K562 (cell line): ENCODE measurements at regions not wholly inside any gene's neighbourhood (a gene's known extent, or its start where the extent isn't known, plus 50 kb on each side); places are given as distances from the start of the nearest gene placed in this dataset.
A peak's percentile ranks its signal among the peaks of the same experiment; 100 is the strongest.

Experiments used
- ATAC-seq: fragments of 200-7000 bp; cut with Tn5 transposase; 3 replicates; pipeline ENCODE4 v1.9.1; 2020; ENCODE audit warnings: moderate library complexity
- BruUV-seq: library from RNA; stranded (reverse); fragments of 400-500 nt; replicated peaks from 2 replicates; lab custom pipeline; 2021; lab: Mats Ljungman, UMichigan
- CTCF ChIA-PET: fragments of 300-600 bp; formaldehyde crosslinking; extraction: SDS; loops from one replicate; lab custom pipeline; 2021; ENCODE audit warnings: low intra/inter-chr PET ratio; lab: Yijun Ruan, JAX
- POLR2A ChIA-PET: fragments of 300-600, 350-650 bp; sonication (Branson Sonifier 250); formaldehyde crosslinking; extraction: SDS; loops from one replicate; lab custom pipeline; 2021; ENCODE audit warnings: antibody characterized with exemption, inconsistent platforms; lab: Yijun Ruan, JAX
- DNase-seq, 4 experiments: peaks; one replicate each; pipeline versions ENCODE4 v3.0.0 to v3.0.0-alpha.2; 2011 to 2018; ENCODE audit warnings: low spot score in 3 of 4, mixed read lengths in 3 of 4; ENCODE audit errors: extremely low read depth in 1 of 4
- FAIRE-seq: peaks from 2 replicates; lab custom pipeline; 2011; peaks lifted over from hg19 to GRCh38; lab: Jason Lieb, UNC
- H2AFZ ChIP-seq: 2 replicates; pipeline ENCODE4 v1.6.0; 2011; ENCODE audit warnings: low read depth, low read length, control low read depth, inconsistent platforms
- H3K27ac ChIP-seq: fragments of 200-600 bp; 3 replicates; pipeline ENCODE4 v1.8.0; 2011; ENCODE audit warnings: low read depth, mild to moderate bottlenecking, control low read depth, inconsistent platforms, low read length, moderate library complexity, mixed read lengths; ENCODE audit errors: extremely low read depth
- H3K27me3 ChIP-seq, 2 experiments: fragments of 300-600 bp in 1 of 2; 2 replicates in 1 of 2; 3 replicates in 1 of 2; pipeline versions ENCODE4 v1.6.0 to v1.8.0; 2011; ENCODE audit warnings: inconsistent platforms in 2 of 2, low read length in 2 of 2, mild to moderate bottlenecking in 1 of 2, mixed read lengths in 1 of 2, moderate library complexity in 1 of 2; ENCODE audit not compliant: control insufficient read depth in 2 of 2, insufficient read depth in 2 of 2
- H3K36me3 ChIP-seq: fragments of 300-600 bp; 3 replicates; pipeline ENCODE4 v1.8.0; 2011; ENCODE audit warnings: mild to moderate bottlenecking, low read length, inconsistent platforms; ENCODE audit not compliant: control insufficient read depth, insufficient read depth
- H3K4me1 ChIP-seq, 2 experiments: fragments of 200-600 bp in 1 of 2; replicated peaks in 1 of 2; 2 replicates in 1 of 2; 3 replicates in 1 of 2; pipeline versions ENCODE4 v1.5.1 to v1.8.0; 2011; ENCODE audit warnings: inconsistent platforms in 2 of 2, low read length in 2 of 2, mild to moderate bottlenecking in 1 of 2, mixed read lengths in 1 of 2, moderate library complexity in 1 of 2; ENCODE audit not compliant: control insufficient read depth in 2 of 2, insufficient read depth in 2 of 2
- H3K4me2 ChIP-seq: 2 replicates; pipeline ENCODE4 v1.6.1; 2011; ENCODE audit warnings: low read length, control low read depth, inconsistent platforms, mixed read lengths; ENCODE audit not compliant: insufficient read depth
- H3K4me3 ChIP-seq: fragments of 200-600 bp; sonication (generic), shearing (Covaris generic); 2 replicates; pipeline ENCODE4 v1.5.1; 2016; ENCODE audit warnings: control low read depth, inconsistent platforms
- H3K79me2 ChIP-seq: fragments of 200-600 bp; 3 replicates; pipeline ENCODE4 v1.8.0; 2011; ENCODE audit warnings: low read length, inconsistent platforms; ENCODE audit not compliant: control insufficient read depth, insufficient read depth
- H3K9ac ChIP-seq, 2 experiments: 2 replicates each; pipeline versions ENCODE4 v1.6.0 to v1.6.1; 2011; ENCODE audit warnings: low read depth in 2 of 2, low read length in 2 of 2, control low read depth in 1 of 2, inconsistent platforms in 1 of 2, mild to moderate bottlenecking in 1 of 2, mixed read lengths in 1 of 2; ENCODE audit not compliant: insufficient read depth in 1 of 2
- H3K9me1 ChIP-seq: one replicate; pipeline ENCODE4 v1.6.0; 2011; ENCODE audit warnings: inconsistent platforms, mild to moderate bottlenecking, low read length, moderate library complexity; ENCODE audit not compliant: control insufficient read depth, insufficient read depth
- H3K9me3 ChIP-seq: replicated peaks from 2 replicates; pipeline ENCODE4 v1.5.1; 2011; ENCODE audit warnings: low read depth, low read length, inconsistent platforms; ENCODE audit not compliant: control insufficient read depth, insufficient read depth
- H4K20me1 ChIP-seq: replicated peaks from 2 replicates; pipeline ENCODE4 v1.6.1; 2011; ENCODE audit warnings: low read length, inconsistent platforms, mixed read lengths; ENCODE audit not compliant: control insufficient read depth, insufficient read depth
- ARHGAP35 ChIP-seq: fragments of 450-650 bp; IDR thresholded peaks from 2 replicates; pipeline ENCODE4 v1.6.1; 2018; ENCODE audit not compliant: partially characterized antibody
- ASH1L ChIP-seq: fragments of 450-650 bp; IDR thresholded peaks from 2 replicates; pipeline ENCODE4 v1.6.1; 2018; ENCODE audit warnings: borderline replicate concordance, mild to moderate bottlenecking, low read depth; ENCODE audit not compliant: partially characterized antibody
- DACH1 ChIP-seq: fragments of 450-650 bp; IDR thresholded peaks from 2 replicates; pipeline ENCODE4 v1.6.1; 2018; ENCODE audit not compliant: partially characterized antibody
- ILF3 ChIP-seq: fragments of 450-650 bp; IDR thresholded peaks from 2 replicates; pipeline ENCODE4 v1.6.1; 2018; ENCODE audit warnings: antibody characterized with exemption, mild to moderate bottlenecking, moderate library complexity, borderline replicate concordance
- MCM7 ChIP-seq, 2 experiments: fragments of 450-650 bp; IDR thresholded peaks; 2 replicates each; pipeline ENCODE4 v1.6.1; 2016 to 2018
- TCFL5 ChIP-seq: fragments of 250-450 bp; sonication (Bioruptor Pico); conservative IDR thresholded peaks from 2 replicates; pipeline ENCODE4 v1.6.1; 2021; ENCODE audit warnings: mild to moderate bottlenecking, moderate library complexity, matching md5 sums
- ZNF583 ChIP-seq: fragments of 250-450 bp; sonication (Bioruptor Pico); IDR thresholded peaks from 2 replicates; pipeline ENCODE4 v1.4.0; 2020
- WGBS: fragments of 100-300 bp; shearing (Covaris generic); methylation state at CpG from one replicate; pipeline ENCODE4 v1.1.6; 2016; ENCODE audit warnings: low coverage, mixed read lengths; ENCODE audit not compliant: insufficient coverage; ENCODE audit errors: missing lambda C conversion rate; 5-methylcytosine and 5-hydroxymethylcytosine counted together
- in situ Hi-C: fragments of 300-500 bp; cut with MboI; formaldehyde crosslinking; loops from 4 replicates; pipeline ENCODE4 v1.15.0; 2018; ENCODE audit warnings: inconsistent platforms, mixed read lengths
- intact Hi-C: fragments of 100-400 bp; cut with micrococcal nuclease; formaldehyde crosslinking; loops from 2 replicates; pipeline ENCODE4 v1.14.2; 2022
- TF ChIP-seq, protein P1 (sequence below), 3 experiments: IDR thresholded peaks in 2 of 3; conservative IDR thresholded peaks in 1 of 3; 2 replicates each; pipeline ENCODE4 v1.5.1; 2011 to 2012; ENCODE audit warnings: low read length in 3 of 3, mild to moderate bottlenecking in 3 of 3, control low read depth in 2 of 3, improper control_type of control experiment in 1 of 3, inconsistent platforms in 1 of 3, low read depth in 1 of 3, mixed read lengths in 1 of 3, moderate library complexity in 1 of 3; ENCODE audit not compliant: insufficient read depth in 2 of 3
- TF ChIP-seq, protein P2 (sequence below): fragments of 450-650 bp; IDR thresholded peaks from 2 replicates; pipeline ENCODE4 v1.6.1; 2017; ENCODE audit warnings: antibody characterized with exemption

DNA sequence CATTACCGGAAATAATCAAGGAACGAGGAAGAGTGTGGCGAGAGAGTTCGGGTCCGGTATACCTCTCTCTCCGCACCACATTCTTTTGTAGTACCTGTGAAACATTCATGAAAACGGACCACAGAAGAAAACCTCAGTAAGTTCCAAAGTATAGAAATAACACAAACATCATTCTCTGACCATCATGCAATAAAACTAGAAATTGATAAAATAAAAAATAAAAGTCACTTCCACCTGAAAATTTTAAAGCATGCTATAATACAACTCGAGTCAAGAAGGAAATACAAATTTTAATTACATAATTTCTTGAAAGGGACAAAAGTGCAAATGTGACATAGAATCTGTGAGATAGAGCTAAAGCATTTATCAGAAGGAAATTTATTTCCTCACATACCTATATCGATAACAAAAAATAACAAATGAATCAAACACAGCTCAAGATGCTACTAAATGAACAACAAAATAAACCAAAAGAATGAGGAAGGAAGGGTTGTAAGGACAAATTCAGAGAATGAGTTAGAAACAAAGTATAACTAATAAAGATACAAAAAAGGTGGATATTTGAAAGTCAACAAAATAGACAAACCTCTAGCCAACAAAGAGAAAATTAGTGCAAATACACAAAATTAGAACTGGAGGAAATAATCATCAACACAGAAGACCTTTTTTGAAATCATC lies 84.2 kb downstream of the TRIM27 start (continued):
- TF ChIP-seq ASH1L (peak; percentile 16), DACH1 (no peak)

DNA sequence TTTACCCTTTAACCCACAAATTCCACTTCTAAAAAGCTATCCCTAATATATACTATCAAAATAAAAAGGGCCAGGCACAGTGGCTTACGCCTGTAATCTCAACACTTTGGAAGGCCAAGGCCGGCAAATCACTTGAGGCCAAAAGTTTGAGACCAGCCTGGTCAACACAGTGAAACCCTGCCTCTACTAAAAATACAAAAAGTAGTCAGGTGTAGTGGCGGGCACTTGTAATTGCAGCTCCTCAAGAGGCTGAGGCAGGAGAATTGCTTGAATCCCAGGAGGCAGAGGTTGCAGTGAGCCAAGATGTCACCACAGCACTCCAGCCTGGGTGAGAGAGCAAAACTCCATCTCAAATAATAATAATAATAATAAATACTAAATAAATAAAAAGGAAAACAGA lies 82.5 kb downstream of the TRIM27 start:
- Histone ChIP-seq H3K9me1 (no peaks in the 10 kb centered on the region), H3K27me3 (no peaks in the 10 kb centered on the region), H3K36me3 (peaks cover 3% of the 10 kb centered on the region; the same call in 1 of the 3 replicates), H3K79me2 (no peaks in the 10 kb centered on the region), H2AFZ (no peak overlapping the region), H3K27ac (no peak overlapping the region), H4K20me1 (no peaks in the 10 kb centered on the region), H3K9ac (no peak overlapping the region), H3K4me3 (no peak overlapping the region), H3K4me1 (peaks cover 0 to 5% of the 10 kb centered on the region in 2 experiments; a peak in 2 of 5 replicates), H3K4me2 (no peak overlapping the region), H3K9me3 (no peaks in the 10 kb centered on the region)
- CTCF ChIA-PET = no interaction called here
- BruUV-seq = no TSS peak
- 46% methylated on average over 3 of the region's 3 CpGs for WGBS
- POLR2A ChIA-PET = interaction anchor here (1.5 kb wide), 2 partner anchors 25 to 82 kb away, joined by 5 read pairs; partner anchors contain the start of gene TRIM27
- TF ChIP-seq MCM7 (IDR thresholded peaks at IDR 0.05) = no peak
- no peak for TF ChIP-seq ILF3
- no peak for TF ChIP-seq ZNF583 (CRISPR knock-in tag)
- TF ChIP-seq, protein P1, sequence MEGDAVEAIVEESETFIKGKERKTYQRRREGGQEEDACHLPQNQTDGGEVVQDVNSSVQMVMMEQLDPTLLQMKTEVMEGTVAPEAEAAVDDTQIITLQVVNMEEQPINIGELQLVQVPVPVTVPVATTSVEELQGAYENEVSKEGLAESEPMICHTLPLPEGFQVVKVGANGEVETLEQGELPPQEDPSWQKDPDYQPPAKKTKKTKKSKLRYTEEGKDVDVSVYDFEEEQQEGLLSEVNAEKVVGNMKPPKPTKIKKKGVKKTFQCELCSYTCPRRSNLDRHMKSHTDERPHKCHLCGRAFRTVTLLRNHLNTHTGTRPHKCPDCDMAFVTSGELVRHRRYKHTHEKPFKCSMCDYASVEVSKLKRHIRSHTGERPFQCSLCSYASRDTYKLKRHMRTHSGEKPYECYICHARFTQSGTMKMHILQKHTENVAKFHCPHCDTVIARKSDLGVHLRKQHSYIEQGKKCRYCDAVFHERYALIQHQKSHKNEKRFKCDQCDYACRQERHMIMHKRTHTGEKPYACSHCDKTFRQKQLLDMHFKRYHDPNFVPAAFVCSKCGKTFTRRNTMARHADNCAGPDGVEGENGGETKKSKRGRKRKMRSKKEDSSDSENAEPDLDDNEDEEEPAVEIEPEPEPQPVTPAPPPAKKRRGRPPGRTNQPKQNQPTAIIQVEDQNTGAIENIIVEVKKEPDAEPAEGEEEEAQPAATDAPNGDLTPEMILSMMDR (IDR thresholded peaks at IDR 0.05 in 2 of 3, conservative IDR thresholded peaks at IDR 0.05 in 1 of 3; ENCODE audit: insufficient read depth in 2 of 3, low read depth in 1 of 3, low read length in 3 of 3) = peak; percentile 12 to 43 (median 17); a peak in 3 of 6 replicates
- TF ChIP-seq TCFL5 (CRISPR knock-in tag) = no peak
- TF ChIP-seq, protein P2, sequence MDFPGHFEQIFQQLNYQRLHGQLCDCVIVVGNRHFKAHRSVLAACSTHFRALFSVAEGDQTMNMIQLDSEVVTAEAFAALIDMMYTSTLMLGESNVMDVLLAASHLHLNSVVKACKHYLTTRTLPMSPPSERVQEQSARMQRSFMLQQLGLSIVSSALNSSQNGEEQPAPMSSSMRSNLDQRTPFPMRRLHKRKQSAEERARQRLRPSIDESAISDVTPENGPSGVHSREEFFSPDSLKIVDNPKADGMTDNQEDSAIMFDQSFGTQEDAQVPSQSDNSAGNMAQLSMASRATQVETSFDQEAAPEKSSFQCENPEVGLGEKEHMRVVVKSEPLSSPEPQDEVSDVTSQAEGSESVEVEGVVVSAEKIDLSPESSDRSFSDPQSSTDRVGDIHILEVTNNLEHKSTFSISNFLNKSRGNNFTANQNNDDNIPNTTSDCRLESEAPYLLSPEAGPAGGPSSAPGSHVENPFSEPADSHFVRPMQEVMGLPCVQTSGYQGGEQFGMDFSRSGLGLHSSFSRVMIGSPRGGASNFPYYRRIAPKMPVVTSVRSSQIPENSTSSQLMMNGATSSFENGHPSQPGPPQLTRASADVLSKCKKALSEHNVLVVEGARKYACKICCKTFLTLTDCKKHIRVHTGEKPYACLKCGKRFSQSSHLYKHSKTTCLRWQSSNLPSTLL = no peak
- no peak for TF ChIP-seq ARHGAP35
- ATAC-seq (no peak), DNase-seq (peak in 1 of 4 experiments; percentile 54), FAIRE-seq (peak; percentile 23)
- in situ Hi-C loops (loop anchor here (25.0 kb wide), 2 partner anchors 371 to 746 kb away; partner anchors contain the start of gene OR2H2), intact Hi-C loops (no loop called here)
